Embryonic facial prominence (tissue), 1 donor: ENCODE measurements at regions not wholly inside any gene's neighbourhood (a gene's known extent, or its start where the extent isn't known, plus 50 kb on each side); places are given as distances from the start of the nearest gene placed in this dataset.
A peak's percentile ranks its signal among the peaks of the same experiment; 100 is the strongest.

Experiments
- DNase-seq: peaks from one replicate; pipeline ENCODE4 v3.0.0-alpha.2; 2016; ENCODE audit errors: extremely low spot score

- no peak for DNase-seq
These were observed 347.9 kb downstream of the SEC14L1 start for GRCh38 chr17:77488531-77489238.

GRCh38 chr17:77489239-77489892, 348.6 kb downstream of the SEC14L1 start:
- no peak for DNase-seq

- no peak for DNase-seq
These were observed 349.1 kb downstream of the SEC14L1 start for GRCh38 chr17:77489893-77490255.

GRCh38 chr17:77490361-77491183, 349.8 kb downstream of the SEC14L1 start:
- DNase-seq, result no peak

GRCh38 chr17:77491921-77492445, 351.2 kb downstream of the SEC14L1 start:
- DNase-seq, result no peak

GRCh38 chr17:77492446-77493237, 351.9 kb downstream of the SEC14L1 start:
- DNase-seq, result no peak

GRCh38 chr17:77493238-77493820, 352.6 kb downstream of the SEC14L1 start:
- DNase-seq, result no peak

- no peak for DNase-seq
These were observed 353.3 kb downstream of the SEC14L1 start for GRCh38 chr17:77493901-77494663.

GRCh38 chr17:77494664-77495435, 354.1 kb downstream of the SEC14L1 start:
- DNase-seq, result peak; percentile 76

GRCh38 chr17:77495575-77495974, 354.8 kb downstream of the SEC14L1 start:
- no peak for DNase-seq

- no peak for DNase-seq
These were observed 355.6 kb downstream of the SEC14L1 start for GRCh38 chr17:77496401-77496801.

GRCh38 chr17:77496831-77497577, 356.2 kb downstream of the SEC14L1 start:
- DNase-seq, result no peak

- DNase-seq, result no peak
These were observed 356.8 kb downstream of the SEC14L1 start for GRCh38 chr17:77497578-77497934.

- DNase-seq, result no peak
These were observed 357.4 kb downstream of the SEC14L1 start for GRCh38 chr17:77498091-77498741.

- DNase-seq, result no peak
These were observed 358.3 kb downstream of the SEC14L1 start for GRCh38 chr17:77498791-77499698.

- no peak for DNase-seq
These were observed 359.1 kb downstream of the SEC14L1 start for GRCh38 chr17:77499699-77500435.

GRCh38 chr17:77501101-77501566, 360.4 kb downstream of the SEC14L1 start:
- DNase-seq, result no peak
